TTC549 (cell line): ENCODE measurements at regions not wholly inside any gene's neighbourhood (a gene's known extent, or its start where the extent isn't known, plus 50 kb on each side); places are given as distances from the start of the nearest gene placed in this dataset.

Experiments used
- FAIRE-seq: peaks from 2 replicates; lab custom pipeline; 2012; peaks lifted over from hg19 to GRCh38; lab: Jason Lieb, UNC

DNA sequence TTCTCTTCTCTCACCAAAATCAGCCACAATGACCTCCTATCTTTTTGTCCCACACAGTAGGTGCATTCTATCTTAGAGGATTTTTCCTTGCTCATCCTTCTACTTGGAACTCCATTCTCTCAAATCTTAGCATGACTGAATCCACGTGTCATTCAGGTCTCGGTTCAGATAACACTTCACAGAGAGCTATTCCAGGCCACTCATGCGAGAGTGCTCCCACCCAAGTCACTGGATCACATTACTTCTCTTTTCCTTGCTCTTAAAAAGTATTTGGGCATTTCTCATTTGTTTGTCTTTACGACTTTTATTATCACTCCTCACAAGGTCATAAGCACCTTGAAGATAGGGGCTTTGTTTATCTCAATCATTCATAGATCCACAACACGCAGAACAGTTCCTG, 647.5 kb upstream of the TENM3 start:
- FAIRE-seq, result no peak

DNA sequence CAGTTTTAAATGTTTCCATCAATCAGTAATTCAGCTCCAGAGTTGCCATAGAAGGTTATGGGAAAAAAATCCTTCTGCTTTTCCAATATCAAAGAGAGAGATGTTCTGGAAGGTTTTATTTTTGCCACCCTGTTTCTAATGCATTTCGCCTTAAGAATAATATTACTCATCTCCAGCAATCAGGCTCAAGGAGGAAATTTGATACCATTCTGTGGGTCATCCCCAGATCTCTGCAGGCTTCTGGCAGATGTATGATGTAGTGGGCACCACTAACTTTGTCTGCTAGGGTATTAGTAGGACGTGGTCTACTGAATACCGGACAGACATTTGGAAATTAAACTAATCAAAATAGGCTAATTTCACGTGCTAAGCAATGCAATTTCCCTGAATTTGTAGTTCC, 645.4 kb upstream of the TENM3 start:
- FAIRE-seq, result no peak

DNA sequence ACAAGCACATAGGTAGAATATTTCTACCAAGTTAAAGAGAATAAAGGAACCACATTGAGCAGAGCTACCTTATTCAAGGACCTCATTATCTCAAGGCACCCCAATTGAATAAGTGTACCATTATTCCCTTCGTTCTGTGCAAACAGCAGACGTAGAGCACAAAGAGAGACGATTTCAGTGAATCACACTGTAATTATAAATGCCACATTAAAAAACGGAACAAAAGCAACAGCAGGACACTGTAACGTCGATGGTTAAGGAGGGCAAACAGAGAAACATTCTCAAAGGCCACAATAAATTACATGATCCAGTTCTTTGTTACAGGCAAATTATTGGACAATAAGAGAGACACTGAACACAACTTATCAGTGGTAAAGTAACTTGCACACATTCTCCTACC, 644.1 kb upstream of the TENM3 start:
- FAIRE-seq, result no peak

DNA sequence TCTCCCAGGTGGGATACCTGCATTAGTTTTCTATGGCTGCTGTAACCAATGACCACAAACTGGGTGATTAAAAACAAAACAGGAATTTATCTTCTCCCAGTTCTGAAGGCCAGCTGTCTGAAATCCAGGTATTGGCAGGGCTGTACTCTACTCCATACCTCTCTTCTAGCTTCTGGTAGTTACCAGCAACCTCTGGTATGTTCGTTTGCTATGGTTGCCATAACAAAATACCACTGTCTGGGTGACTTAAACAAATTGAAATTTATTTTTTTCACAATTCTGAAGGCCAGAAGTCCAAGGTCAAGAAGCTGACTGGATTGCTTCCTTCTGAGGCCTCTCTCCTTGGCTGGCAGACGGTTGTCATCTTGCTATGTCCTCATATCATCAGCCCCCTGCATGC, 642.1 kb upstream of the TENM3 start:
- FAIRE-seq, result no peak

DNA sequence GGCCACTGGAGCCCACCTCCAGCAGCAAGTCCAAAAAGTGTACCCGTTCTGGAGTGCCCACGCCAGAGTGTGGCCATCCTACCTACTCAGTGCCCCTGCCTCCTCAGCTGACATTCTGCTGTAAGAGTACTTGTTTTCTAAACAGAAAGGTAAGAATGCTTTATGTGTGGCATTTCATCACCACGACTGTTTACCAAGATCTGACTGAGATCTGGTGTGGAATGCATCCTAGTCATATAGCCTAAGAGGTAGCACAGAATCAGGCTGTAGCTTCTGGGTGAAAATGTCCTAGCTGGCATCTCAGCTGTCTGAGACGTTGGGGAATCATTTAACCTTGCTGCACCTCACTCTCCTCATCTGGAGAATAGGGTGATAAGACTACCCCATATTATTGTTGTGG, 638.7 kb upstream of the TENM3 start:
- FAIRE-seq, result no peak

DNA sequence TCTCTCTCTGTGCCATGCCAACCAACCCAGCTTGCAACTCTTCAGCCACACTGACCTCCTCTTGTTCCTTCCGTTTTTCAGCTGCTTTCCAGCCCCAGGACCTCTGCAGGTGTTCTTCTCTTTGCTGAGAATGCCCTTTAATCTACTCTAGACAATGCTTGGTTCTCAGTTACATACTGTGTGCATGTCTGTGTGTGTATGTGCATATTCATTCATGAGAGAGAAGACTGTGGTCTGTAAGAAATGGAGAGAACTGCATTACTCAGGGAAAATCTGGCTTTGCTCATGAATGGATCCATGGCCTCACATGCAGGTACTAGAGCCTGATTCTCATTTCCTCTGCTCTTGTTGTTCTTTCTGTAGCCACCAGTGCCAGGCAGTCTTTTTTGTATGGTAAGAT, 636.9 kb upstream of the TENM3 start:
- no peak for FAIRE-seq

DNA sequence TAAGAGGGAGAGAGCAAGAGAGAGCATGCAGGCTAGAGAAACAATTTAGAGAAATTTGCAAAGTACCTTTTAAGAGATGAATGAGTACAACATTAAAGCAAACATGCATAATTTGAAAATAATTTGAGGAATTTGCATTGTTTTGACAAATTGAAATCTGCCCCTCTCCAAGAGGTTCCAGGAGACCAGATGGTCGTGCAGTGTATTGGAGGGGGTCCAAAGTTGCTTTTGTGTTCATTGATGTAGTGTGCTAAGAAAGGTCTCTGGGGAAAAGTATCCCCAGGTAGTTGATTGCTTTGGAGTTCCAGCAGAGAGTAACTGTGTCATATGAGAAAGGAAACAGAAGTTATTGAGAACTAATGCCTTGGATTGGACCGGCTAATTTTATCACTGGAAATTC, 635.0 kb upstream of the TENM3 start:
- no peak for FAIRE-seq

DNA sequence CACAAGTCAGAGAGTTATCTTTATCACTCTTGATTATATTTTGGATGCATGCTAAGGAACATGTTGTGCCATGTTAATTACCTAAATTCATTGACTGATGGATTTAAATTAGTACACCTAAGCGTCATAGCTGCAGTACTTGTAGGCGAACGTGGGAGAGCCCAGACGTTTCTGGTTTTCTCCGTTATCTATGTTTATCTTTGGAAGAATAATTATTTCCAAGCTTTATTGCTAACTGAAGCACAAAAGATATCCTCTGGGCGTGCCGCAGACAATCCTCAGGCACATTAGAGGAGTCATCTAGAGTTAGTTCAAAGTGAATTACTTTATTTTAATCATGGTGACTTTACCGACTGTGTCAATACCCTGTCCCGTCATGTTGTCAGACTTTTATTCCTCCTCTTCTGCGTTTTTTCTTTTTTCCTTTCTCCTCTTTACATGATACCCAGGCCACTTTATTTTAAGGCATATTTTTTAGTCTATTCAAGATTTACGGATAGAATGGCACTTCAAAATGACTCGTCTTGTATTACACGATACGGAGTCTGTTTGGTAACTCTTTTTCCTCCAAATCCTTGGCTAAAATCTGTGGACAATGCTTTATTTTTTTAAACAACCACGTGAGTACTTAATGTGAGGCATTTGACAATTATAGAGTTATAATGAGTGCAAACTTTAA, 632.0 kb upstream of the TENM3 start:
- no peak for FAIRE-seq

DNA sequence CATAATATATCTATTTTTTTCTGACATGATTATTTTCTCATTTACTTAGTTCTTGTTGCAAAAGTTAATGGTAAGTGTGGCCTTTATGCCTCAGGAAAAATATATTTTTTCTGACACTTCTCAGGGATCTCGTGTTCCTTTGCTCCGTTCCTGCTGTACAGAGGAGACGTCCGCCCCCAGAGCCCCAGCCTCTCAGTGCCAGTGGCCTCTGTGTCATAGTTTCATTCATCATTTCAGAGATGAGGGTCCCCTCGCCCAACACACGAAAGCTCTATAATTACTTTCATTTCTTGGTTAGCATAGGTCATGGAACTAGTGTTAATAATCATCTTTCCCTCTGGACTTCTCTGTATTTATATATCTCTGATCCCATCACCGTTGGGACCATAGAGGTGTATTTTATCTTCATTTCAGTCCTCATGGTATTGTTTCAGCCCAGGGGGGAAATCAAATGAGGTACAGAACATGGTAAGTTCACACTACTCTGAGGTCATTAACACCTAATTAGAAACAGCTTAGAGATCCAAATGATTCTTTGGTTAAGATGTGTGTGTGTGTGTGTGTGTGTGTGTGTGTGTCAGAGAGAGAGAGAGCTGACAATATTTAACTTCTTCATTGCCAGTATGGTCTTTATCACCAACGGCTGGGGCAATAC, 631.1 kb upstream of the TENM3 start:
- no peak for FAIRE-seq

DNA sequence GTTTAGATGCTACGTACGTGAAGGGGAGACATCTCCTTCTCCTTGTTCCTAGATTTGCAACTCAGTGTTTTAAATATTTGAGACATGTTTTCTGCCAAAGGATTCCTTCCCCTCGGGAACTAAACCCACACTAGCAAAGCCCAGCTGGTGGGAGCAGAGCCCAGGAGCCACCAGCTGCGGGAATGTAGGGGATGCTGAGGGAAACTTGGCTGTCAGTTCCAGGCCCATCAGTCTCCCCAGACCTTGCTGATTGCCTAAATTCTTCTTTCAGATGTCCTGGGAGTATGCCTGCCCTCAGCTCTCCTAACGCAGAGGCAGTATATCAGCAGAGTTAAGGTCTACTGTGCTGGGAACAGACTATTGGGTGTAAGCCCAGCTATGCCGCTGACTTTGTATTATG, 630.0 kb upstream of the TENM3 start:
- FAIRE-seq, result no peak

DNA sequence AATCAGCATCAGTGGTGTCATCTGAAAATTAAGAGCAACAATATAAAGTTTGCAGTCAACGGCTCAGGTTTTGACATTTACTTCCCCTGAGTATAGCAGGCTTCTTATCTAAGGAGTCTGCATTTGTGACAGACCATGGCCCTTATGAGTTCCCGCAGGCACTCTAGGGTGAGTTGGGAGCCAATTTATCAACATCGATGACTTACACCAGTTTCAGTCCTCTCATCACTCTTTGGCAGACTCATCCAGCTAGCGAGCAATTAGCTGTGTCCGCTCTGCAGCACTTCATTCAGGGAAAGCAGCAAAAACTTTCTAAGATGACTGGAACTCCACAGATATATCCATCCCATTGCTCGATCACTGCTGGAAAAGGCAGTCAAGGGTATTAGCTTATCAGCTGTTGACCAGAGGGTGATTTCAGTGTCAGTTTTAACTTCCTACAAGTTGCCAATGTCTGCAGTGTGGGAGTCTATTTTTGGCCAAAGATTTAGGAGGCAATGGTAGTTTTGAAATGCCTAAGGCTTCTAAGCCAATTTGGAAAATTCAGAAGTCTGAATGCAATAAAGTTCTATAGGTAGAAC, 625.1 kb upstream of the TENM3 start:
- no peak for FAIRE-seq

DNA sequence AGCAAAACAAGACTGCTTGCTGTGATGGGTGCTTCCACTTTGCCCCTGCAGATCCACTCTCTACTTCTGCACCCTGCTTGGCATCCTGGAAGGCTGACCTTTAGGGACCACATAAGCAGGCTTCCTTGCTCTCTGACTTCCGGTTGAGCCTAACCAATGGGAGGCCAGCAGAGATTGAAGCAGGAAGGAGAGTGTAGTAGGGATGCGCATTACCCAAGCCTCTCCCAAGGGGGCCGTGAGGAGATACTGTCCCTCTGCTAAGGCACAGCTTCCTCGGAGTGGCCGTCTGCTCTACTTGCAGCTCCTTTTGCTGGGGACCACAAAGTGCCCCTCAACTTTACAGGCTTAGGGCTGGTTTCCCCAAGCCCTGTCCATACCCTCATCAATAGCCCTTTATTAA, 624.3 kb upstream of the TENM3 start:
- no peak for FAIRE-seq

DNA sequence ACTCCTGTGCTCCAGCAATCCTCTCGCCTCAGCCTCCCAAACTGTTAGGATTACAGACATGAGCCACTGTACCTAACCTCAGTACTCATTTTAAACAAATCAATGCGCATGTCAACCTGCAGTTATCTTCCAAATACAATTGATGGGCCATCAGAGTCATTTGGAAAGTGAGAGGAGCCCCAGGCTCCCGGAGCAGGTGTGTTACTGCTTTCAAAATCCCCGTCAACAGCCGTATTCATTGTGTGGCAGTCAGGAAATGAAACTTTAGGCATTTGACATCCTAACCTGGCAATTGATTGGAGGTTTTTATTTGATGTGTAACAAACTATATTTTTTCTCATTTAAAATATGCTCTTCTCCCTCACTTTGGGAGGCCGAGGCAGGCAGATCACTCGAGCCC, 623.6 kb upstream of the TENM3 start:
- FAIRE-seq, result no peak

DNA sequence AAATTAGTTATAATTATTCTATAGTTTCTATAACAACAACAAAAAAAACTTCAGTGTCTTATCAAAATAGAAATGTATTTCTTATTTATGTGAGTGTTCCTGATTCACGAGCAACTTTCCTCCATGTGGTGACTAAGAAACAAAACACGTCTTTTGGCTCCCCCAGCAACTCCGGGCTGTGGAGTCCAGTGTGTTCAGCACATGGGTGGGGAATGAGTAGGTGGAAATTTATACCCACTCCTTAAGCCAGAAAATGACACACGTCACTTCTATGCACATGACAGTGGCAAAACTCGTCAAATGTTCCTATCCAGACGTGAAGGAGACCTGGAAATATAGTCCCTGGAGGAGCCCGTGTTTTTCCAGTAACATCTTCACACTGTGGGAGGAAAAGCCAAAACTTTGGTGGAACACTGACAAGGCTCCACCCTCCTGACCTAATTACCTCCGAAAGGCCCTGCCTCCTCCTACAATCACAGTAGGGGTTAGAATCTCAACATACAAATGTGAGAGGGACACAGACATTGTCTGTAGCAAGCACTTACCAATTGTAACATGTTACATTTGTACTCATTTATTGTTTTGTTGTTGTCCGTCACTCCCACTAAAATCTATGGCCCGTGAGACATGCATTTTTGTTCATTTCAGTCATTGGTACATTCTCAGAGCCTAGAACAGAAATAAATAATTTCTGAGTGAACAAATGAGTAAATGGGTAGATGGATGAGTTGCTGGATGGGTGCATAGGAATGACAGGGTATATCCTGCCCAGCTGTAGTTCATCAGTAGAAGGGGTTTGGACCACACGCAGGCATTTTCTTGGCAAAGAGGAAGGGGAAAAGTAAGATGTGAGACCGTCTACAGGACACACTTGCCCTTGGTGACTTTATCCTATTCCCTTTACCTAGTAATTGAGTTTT, 605.8 kb upstream of the TENM3 start:
- FAIRE-seq, result no peak

DNA sequence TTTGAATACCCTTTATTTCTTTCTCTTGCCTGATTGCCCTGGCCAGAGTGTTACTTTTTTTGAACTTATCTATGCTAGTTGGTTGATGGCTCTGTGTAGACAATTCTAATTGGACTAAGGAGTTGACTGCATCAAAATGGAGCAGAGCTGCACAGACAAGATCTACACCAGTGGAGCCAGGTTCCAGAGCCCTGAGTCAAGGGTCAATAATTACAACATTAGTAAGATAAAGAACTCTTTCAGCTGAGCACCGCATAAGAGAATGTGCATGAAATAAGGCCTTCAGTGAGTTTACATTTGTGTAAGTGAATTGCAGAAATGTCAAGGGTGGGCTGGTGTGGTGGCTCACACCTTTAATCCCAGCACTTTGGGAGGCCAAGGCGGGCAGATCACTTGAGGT, 599.7 kb upstream of the TENM3 start:
- no peak for FAIRE-seq

DNA sequence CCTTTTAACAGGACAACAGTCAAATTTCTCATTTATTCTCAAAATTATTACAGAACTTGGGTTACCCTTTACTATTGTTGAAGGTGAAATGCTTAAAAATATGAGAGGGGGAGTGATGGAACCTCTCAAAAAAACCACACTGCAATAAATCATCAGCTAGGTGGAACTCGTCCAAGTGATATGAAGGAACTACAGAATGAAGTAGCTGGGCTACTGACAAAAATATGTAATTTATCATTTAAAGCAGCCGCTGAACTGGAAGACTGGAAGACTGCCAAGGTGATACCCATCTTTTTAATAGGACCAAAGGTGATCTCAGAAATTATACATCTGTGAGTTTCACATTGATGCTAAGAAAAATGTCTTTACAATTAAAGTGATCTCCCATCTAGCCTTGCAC, 597.7 kb upstream of the TENM3 start:
- FAIRE-seq, result no peak

DNA sequence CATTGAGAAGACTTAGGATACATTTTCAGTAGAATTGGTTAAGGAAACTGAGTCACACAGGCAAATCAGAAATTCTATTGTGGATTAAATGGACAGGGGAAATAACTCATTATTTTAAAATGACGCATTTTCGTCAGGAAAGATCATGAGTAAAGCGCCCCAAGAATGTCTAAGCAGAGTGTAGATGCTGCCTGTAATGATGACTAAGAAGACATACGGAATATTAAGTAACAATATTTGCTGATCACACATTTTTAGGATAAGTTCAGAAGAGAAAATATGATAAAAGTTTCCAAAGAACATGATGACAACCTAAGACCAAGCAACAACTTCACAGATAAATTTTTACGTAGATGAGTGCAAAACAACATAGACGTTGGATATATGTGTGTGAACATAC, 596.3 kb upstream of the TENM3 start:
- FAIRE-seq, result no peak

DNA sequence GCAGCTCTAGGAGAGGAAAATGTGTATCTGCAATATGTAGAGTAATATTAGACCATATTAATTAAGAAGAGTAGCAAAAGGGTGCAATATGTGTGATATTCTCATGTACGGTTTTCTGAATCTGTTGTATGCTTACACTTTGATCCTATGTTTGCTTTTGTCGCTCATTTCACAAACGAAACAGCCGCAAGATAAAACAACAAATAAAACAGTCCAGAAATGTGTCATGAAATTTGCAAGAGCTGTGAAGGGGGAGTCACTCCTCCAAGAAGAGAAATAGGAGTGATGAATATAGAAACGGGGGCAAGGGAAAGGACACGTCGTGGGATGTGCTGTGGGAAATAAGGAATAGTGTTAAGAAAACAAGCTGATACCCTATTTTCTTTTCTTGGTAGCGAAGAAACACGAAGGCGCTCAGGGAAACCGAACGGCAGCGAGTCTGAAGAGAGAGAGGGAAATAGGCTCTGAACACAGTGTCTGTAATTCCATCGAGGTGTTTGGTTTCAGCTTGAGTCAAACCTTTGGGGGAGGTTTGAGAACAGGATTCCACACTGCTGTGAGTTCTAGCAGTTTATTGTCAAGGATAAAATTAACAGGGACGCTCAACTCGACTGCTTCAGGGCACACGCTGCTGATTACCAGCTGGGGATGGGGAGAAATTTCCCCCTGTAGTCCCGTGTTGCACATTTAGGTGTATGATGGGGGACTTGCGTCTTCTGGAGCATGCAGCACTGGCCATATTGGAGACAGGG, 595.6 kb upstream of the TENM3 start:
- no peak for FAIRE-seq

DNA sequence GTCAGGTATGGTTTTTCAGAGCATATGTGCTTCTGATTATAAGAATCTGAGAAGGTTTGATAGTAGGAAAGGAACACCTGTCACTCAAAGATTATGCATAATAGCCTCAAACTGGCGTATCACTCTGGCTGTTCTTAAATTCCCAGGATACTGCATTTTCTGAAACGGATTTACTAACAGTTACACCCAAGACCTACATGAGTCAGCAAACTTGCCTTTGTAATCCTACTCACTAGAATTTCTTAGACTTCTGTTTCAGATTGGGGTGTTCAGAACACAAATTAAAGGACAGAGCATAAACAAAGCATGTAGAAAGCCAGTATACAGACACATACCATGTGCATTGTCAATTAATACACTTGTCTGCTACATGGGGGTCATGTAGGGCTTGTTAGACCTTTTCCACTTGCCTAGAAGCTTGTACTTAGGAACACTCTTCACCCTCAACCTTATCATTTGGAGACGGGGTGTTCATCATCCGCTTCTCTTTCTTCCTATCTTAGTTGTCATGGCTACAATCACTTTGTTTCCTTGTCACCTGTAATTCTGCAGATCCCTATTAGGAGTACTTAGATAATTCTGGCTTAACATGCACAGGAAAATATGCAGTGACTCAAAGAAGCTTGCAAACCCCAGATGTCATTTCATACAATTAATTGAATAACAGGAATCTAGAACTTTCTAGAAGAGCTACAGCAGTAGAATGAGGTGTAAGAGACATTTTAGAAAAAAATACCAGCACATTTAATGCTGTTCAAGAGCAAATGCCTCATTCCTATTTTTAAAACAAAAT, 593.0 kb upstream of the TENM3 start:
- no peak for FAIRE-seq

DNA sequence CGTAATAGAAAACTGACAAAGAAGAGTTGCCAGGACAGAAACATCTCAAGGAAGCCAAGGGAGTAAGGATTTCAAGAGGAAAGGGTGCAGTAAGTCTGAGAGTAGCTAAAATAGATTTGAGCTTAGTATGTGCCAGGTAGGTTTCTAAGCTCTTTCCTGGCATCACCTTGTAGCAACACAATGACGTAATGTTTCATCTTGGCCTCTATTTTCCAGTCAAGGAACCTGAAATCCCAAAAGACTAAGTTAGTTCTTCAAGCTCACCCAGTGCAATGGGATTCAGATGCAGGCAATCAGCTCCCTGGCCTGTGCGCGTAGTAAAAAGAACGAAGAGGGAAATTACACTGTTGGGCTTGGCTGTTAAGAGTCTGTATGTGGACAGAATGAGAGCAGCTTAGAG, 586.5 kb upstream of the TENM3 start:
- FAIRE-seq, result no peak

DNA sequence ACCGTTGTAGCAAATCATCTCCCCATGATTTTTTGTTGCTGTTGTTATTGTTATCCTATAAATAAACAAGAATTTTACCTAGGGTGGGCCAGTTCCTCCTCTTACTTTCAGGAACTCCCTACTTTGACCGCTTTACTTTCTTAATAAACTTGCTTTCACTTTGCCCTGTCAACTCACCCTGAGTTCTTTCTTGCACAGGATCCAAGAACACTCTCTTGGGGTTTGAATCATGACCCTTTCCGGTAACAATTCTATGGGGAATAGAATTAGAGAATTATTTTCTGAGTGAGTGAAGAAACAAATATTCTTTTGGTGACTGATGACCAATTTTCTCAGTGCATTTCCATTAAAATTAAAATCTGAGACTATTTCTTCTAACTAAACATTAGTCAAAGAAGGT, 584.0 kb upstream of the TENM3 start:
- FAIRE-seq, result no peak

DNA sequence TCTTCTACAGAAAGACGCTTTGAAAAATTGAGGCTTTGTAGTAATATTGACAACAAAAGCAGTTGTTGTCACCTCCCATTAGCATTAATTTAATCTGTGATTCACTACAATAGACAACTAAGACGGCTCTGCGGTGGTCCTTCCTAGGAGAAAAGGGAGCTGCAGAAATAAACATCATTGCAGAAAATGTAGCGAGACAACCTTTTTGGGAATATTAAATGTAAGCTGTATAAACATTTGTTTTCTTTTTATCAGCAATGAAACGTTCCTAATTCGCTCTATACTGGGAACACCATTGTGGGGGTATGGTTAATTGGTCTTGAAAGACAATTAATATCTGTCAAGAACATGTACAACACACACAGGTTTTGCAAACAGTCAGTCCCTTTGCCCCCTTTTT, 583.3 kb upstream of the TENM3 start:
- FAIRE-seq, result no peak
